Daoy (cell line): ENCODE measurements at regions not wholly inside any gene's neighbourhood (a gene's known extent, or its start where the extent isn't known, plus 50 kb on each side); places are given as distances from the start of the nearest gene placed in this dataset.

Experiments used
- DNase-seq: peaks from one replicate; pipeline ENCODE4 v3.0.0-alpha.2; 2015; ENCODE audit warnings: low read depth

DNA sequence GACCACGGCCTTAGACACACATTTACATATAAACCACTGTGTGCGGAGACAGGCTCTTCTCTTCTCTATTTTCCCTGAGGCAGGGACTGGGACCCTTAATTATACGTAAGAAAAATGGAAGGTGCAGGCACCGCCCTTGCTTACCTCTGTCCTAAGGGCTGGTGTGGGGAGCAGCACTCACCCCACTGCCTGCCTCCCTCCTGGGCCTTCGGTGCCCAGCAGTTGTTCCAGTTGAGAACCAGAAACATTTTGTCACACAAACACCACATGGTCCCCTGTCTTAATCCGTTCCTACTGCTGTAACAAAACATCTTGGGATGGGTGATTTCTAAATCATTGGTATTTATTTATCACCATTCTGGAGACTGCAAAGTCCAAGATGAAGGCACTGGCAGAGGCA is 192.7 kb upstream of the DIO3 start:
- no peak for DNase-seq

DNA sequence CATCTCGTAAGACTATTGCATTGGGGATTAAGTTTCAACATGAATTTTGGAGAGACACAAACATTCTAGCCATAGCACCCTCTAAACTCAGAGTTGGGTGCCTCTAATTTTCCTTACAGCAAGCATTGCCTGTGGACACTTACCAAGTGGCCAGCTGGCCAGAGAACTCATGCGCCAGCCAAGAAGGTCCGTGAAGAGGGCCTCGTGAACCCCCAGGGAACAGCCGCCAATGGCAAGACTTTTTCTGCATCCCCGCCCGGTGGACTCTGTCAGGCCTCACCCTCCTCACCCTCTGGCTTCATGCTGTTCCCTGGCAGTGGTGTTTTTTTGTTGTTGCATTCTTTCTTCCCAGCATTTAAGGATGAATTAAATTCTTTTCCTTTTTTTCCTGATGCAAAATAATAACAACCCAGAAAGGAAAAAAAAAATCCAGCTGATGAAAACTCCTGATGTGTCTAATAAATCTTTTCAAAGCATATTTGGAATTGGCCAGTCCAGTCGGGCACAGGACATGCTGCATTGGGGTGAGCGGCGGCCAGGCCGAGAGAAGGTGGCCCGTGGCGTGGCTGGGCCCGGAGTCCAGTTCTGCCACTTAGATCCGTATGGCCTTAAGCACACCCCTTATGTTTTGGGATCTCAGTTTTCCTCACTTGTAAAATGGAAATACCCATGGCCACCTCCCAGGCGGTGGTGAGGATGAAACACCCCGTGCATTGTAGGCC is 191.9 kb upstream of the DIO3 start:
- no peak for DNase-seq

DNA sequence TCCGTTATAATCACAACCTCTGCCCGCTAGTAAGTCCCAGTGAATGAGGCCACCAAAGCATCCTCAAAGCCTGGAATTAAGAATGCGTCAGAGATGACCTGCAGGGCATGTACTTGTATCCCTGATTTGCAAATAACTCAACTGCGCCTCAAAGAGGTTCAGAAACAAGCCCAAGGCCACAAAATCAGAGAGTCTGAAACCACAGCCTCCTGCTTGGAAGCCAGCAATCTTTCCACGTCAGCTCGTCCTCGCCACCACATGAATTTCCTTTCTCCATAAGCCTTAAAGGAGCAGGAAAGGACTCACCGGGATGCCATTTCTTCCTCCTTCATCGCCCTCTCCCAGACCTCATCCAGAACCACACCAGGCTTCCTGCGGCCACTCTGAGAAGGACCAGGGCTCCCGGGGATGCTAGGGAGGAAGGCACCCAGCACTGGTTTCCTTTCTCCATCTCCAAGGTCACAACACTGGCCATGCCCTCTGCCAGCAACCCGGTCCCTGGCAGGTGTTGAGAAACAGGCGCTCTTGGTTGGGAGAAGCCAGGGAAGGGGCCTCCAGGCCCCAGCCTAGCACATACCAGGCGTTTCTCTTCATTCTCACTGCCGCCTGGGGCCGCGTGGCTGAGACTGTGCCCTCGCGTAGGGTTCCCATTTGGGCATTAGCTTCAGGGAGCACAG is 191.2 kb upstream of the DIO3 start:
- DNase-seq = peak; percentile 30

DNA sequence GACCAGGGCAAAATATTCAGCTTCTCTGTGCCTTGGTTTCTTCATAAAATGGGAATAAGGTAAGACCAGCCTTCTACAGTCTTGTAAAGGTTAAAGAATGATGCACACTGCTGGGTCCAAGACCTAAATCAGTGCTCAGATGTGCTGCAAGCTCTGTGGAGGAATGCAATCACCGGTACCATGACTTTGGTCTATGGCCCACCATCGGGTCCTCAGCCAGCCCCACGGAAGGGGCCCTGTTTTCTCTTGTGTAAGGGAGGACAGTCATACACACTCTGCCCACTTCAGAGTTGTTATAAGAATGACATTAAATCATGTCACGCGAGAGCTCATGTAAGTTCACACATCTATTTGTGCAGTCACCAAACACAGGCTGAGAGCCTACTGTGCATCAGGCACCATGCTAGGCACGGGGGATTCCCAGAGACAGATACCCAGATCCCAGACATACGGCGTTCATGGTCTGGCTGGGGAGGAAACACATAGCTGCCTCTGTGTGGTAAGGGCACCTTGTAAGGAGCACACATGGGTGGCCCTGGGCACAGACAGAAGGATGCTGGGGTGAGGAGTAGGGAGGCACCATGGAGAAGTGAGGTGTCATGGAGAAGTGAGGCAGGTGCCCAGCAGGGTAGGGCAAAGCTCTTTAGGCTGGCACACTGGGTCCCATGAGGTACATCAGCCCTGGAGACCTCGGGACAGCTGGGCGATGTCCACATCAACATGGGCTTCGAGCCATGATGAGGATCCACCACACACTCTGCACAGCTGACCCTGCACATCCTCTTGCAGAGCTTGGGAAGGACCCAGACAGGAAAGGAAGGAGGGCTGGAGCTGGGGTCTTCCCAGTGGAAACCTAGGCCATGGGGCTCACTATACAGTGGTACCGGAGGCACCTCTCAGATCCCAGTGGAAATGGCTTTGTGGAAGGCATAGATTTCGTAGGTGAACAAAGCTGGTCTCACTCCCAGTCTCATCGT is 190.4 kb upstream of the DIO3 start:
- DNase-seq = no peak

DNA sequence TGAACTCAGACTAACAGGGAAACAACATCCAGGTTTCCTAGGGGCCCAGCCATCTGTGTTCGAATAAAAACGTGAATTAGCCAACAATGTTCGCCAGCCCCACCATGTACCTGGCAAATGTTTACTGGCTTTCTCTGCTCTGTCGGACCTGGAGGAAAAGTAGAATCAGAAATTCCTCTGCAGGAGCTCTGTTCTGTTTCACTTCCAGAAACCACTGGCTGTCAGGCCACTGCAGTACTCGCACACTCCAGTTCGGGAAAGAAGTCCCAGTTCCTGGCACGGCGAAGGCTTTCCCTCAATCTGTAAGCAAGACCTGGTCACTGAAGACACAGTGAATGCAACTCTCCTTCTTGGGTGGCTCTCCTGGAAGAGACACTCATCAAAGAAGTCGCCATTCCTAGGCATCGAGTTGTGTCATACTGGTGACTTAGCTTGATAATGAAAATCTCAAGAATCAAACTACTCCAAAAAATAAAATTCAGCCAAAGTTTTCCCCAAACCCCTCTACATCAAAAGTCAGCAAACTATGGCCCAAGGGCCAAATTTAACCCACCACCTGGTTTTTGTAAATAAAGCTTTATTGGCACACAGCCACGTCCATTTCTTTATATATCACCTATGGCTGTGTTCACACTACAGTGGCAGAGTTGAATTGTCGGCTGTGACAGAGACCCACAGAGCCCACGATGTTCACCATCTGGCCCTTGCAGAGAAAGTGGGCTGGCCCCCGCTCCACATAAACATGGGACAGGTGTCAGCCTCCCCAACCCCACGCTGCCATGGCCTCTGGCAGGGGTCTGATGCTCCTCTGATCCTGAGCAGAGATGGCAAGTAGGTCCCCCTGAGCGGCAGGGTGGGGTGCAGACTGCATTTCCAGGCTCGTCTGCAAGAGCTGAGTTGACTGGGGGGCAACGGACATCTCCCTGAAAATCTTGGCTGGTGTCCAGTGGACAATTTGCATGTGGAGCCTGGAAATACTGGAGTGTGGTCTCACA is 189.2 kb upstream of the DIO3 start:
- DNase-seq = no peak

DNA sequence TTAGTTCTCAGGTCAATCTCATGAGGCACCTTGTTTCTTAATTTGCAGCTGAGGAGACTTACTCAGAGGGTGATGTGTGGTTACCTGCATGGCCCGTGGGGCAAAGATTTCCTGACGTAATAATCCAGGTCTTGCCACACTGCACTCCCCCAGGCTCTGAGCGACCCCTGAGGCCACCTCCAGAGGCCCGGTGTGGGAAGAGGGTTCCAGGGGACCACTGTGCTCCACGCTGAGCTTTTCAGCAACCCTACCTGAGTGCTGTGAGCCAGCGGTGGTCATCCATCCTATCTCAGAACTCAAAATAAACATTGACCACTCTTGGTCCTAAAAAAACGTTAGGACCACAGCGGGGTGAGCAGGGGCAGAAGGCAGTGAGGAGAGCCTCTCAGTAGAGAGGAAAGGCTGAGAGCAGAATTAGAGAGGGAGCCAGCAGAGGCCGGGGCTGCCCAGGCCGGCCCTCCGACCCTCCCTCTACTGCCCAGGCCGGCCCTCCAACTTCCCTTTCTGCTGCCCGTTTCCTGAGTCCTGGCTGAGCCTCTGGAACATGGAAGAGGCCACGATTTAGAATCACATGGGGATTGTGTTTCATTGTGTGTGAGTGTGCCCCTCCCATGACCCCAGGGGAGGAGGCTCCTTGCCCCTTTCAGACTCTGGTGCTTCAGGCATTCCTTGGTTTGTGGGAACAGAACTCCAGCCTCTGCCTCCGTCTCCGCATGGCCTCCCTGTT is 188.2 kb upstream of the DIO3 start:
- no peak for DNase-seq

DNA sequence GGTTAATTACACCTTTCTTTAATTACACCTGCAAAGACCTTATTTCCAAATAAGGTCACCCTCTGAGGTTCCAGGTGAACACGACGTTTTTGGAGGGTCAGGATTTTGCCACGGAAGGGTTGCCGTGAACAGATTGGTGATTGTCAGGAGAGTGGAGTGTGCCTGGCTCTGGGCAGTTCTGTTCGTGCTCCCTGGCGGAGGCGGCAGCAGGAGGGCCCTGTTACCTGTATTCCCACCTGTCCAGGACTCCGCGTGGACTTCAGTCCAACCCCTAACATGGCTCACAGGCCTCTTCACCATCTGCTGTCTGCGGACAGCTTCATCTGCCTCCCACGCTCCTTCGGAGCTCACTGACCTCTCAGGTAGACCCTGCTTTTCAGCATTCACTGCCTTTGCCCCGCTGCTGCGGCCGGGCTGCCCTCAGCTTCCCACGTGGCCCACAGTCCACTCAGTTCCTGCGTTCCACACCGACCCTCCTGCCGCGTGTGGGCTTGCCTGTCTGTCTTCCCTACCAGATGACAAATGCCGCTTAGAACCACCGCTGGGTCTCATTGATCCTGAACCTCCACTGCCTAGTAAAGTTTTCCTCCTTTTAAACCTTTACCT is 187.5 kb upstream of the DIO3 start:
- no peak for DNase-seq

DNA sequence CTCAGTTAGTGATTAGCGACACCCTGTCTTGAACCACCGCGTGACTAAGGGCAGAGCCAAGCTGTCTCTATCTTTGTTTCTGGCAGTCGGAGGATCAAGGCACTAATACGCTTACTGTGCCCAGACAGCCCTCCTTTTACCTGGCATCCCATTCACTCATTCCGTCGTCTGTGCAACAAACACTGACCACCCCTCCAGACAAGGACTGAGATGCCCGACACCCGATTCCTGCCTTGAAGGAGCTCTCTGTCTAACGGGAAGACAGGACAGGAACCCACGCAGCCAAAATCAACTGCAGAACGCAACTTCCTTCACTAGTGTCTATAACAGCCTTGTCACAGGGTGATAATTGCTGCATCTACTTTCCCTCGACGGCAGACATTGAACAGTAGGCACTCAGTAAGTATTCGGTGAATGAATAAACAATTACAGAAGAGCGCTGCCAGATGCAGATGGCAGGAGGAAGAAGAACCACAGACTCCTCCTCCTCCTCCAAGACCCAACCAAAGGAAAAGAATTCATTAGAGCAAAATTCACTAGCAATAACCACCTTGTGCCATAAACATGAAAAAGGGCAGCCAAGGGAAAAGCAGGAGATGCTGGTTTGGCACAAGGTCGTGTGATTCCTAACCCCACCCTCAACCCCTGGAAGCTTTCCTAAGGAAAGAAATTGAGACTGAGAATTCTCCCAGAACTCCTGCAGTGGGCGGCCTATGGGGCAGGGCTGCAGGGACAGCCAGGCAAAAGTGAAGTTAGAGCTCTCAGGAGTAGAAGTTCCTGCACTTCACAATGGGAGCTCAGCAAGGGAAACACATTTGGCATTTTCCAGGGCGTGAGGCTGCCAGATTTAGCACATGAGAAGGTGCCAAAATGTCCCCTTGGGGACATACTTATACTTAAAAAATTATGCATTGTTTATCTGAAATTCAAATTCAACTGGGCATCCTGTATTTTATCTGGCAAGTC is 186.6 kb upstream of the DIO3 start:
- DNase-seq = no peak

DNA sequence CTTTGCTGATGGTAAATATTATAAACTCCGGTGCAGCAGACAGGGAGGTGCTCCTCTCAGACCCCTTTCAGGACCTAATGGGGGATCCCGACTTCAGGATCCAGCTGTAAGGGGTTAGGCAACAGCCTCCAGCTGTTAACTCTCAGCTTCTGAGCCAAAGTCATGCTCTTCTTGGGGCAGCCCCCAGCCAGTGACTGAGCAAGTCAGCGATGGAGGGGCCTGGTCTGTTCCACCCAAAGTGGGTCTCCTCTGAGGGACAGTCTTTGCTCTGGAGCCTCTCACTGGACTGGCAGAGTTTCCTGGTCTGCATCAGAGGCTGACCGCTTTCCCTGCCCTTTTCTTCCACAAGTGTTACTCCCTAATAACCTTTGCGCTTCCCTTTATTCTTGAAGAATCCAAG is 184.2 kb upstream of the DIO3 start:
- DNase-seq = no peak

DNA sequence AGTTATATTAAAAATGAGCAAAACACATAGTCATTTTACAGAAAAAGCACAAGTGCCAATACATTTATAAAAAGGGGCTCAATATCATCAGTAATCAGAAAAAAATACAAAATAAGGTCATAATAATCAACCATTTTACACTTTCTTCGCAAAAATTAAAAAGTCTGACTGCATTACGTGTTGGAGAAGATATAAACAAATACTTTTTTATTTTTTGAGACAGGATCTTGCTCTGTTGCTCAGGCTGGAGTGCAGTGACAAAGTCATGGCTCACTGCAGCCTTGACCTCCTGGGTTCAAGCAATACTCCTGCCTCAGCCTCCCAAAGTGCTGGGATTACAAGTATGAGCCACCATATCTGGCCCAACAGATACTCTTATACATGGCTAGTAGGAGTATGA is 181.5 kb upstream of the DIO3 start:
- no peak for DNase-seq

DNA sequence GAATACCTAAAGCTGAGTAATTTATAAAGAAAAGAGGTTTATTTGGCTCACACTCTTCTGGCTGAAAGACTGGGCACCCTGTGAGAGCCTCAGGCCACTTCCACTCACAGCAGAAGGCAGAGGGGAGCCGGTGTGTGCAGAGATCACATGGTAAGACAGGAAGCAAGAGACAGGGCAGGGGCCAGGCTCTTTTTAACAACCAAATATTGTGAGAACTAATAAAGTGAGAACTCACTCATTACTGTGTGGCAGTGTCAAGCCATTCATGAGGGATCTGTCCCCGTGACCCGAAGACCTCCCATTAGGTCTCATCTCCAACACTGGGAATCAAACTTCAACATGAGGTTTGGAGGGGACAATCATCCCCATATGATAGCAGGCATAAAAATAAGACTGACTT is 180.8 kb upstream of the DIO3 start:
- no peak for DNase-seq

DNA sequence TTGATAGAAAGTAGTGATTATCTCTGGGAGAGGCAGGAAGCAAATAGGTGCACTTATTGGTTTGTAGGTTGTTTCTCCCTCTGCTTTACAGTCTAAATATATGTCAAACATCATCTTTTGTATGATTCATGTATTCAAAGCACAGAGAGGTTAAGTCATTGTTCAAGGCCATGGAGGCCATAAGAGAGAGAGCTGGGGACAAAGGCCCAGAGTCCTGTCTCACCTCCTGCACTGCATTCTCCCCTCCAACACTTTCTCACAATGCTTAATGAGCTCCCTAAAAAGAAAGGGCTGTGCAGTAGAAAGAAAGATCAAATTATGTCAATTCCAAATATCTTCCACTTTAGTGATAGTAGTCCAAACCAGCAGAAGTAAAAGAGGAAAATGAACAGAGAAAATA is 180.4 kb upstream of the DIO3 start:
- DNase-seq = no peak

DNA sequence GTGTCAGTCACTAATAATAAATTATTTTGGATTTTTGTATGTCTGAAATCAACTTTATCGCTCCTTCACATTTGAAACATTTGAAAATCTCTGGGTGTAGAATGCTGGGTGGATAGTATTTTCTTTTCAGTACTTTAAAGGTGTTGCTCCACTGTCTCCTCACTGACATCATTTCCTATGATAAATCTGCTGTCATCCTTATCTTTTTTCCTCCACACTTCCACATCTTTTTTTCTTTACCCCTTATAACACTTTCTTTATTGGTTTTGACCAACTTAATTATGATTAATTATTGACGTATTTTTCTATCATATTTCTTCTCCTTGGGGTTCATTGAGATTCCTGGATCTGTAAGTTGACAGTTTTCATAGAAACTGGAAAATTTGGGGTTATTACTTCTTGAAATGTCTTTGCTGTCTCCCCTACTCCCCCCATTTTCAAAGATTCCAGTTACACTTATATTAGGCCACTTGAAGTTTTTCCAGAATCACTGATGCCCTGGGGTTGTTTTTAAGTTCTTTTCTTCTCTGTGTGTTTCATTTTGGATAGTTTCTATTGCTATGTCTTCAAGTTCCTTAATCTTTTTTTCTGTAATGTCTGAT is 177.5 kb upstream of the DIO3 start:
- DNase-seq = no peak

DNA sequence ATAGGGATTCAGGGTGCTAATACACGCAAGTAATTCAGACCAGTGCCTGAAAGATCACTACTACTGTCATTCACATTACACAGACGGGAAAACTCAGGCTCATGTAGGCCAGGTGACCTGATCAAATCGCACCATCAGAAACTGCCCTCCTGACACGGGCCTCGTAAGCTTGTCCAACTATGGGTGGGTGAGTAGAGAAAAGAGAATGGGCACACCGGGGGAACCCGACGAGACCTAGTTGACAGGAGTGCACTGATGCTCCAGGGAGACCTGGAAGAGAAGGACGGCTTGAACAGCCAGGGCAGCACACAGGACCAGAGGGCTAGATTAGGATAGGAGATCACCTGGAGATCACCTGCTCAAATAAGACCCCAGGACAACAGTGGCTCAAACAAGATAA is 166.9 kb upstream of the DIO3 start:
- no peak for DNase-seq

DNA sequence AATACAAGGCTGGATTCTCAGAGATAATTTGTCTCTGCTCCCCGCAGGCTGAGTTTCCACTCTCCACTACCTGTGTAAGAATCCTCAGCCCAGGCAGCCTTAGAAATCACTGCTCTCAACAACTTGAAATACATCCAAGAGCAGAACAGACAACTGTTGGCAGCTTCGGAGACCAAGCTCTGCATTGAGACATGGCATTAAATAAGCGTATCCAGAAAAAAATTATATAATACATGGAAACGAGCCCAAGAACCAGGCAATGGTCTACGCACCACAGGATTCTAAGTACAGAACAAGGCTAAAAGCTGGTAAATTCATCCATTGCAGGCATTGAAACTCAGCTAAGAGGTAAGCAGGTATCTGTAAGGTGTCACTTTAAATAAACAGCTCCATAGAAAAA is 165.5 kb upstream of the DIO3 start:
- DNase-seq = no peak

DNA sequence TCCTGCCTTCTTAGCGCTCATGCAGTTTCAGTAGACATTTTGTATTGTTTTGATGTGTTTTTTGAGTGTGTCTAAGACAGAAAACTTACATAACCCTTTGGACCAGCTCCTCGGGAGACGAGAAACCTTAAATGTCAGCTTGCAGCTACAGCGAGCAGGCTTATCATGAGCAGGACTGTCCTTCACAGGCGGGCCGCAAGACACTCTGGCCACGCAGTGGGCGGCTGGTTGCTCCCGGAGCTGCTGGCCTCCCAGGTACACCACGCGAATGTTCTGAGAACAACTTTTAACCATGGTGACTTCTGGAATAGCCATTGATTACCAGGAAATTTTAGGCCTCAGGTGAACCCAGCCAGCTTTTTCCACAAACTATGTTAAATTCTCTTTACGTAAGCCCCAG is 164.1 kb upstream of the DIO3 start:
- DNase-seq = no peak

DNA sequence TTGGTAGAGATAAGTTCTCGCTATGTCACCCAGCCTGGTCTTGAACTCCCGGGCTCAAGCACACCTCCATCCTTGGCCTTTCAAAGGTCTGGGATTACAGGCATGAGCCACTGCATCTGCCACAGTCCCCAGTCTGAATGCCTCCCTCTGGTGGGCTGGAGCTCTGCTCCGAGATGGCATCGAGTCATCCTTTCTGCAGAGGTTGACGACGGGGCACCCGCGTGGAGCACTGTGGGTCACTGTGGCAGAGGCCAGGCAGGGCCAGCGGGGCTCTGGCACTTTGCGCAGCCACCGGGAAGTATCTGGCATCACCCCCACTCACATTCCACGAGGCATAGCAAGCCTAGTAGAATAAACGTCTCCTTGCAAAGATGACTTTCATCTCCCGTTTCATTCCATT is 163.3 kb upstream of the DIO3 start:
- DNase-seq = no peak

DNA sequence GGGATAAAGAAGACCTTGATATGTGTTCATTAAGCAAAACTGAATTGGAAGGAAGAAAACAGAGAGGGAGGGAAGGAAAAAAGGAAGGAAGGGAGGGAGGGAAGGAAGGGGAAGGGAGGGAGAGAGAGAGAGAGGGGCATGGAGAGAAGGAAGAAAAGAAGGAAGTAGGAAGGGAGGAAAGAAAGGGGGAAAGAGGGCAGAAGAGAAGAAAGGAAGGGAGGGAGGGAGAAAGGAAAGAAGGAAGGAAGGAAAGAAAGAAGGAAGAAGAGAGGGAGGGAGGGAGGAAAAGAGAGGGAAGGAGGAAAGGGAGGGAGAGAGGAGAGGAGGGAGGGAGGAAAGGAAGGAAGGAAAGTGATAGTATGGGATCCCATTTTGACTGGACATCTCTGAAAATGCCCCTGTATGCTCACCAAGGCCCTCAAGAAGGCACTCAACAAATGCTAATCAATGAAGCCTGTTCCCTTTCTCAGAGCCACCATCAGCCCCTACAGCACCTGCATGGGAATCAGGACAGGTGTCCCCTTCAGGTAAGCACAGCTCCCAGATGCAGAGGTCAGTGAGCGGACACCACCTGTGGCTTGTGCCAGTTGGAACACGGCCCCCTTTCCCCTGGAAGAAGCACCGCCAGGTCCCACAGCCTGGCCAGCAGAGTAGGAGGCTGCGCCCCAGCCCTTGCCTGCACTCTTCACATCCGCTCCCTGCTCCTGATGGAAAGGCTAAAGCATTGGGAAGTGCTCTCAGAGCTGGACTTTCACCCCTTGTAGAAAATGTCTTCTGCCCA is 161.4 kb upstream of the DIO3 start:
- DNase-seq = no peak
